ENCODE measurements at regions not wholly inside any gene's neighbourhood (a gene's known extent, or its start where the extent isn't known, plus 50 kb on each side); places are given as distances from the start of the nearest gene placed in this dataset.

- no peaks in the 10 kb centered on the region for H4K20me1 ChIP-seq (ENCODE audit: insufficient read depth)
- DNase-seq, result no peak
- H3K4me3 ChIP-seq (ENCODE audit: low read depth in 2 of 2, low read length in 1 of 2), result no peak overlapping the region
- CTCF ChIA-PET, result interaction anchor here (0.8 kb wide), 1 partner anchor 460 kb away, joined by 3 read pairs; no protein-coding TSS in a partner anchor
- no peaks in the 10 kb centered on the region; the same call in 1 of the 2 replicates for H3K9me2 ChIP-seq
- H3K27ac ChIP-seq (ENCODE audit: low read depth in 2 of 2, low read length in 1 of 2), result no peak overlapping the region
- H3K79me2 ChIP-seq (ENCODE audit: insufficient read depth), result no peaks in the 10 kb centered on the region
- no peaks in the 10 kb centered on the region for H3F3A ChIP-seq (replicated peaks; ENCODE audit: insufficient read depth)
- no peaks in the 10 kb centered on the region for H3K36me3 ChIP-seq (replicated peaks in 1 of 2; ENCODE audit: control insufficient read depth in 1 of 2, insufficient read depth in 2 of 2, low read length in 1 of 2)
- no peaks in the 10 kb centered on the region; a peak in 1 of 4 replicates for H3K4me1 ChIP-seq (ENCODE audit: control insufficient read depth in 1 of 2, insufficient read depth in 2 of 2, low read depth in 1 of 2, low read length in 1 of 2)
- POLR2A ChIA-PET, result no interaction called here
- H3K27me3 ChIP-seq (ENCODE audit: insufficient read depth), result no peaks in the 10 kb centered on the region
- no peak overlapping the region for H2AFZ ChIP-seq (ENCODE audit: low read depth)
- TF ChIP-seq SIN3A (IDR thresholded peaks at IDR 0.05; ENCODE audit: borderline replicate concordance, low read depth, low read length), result no peak
- TF ChIP-seq ELF1 (IDR thresholded peaks at IDR 0.05), result no peak
- peak in 1 of 2 experiments; percentile 30; a peak in 1 of 4 replicates for TF ChIP-seq EP300 (IDR thresholded peaks at IDR 0.05; ENCODE audit: borderline replicate concordance in 1 of 2, low read depth in 1 of 2, low read length in 1 of 2)
- no peak for TF ChIP-seq TAF1 (IDR thresholded peaks at IDR 0.05; ENCODE audit: borderline replicate concordance, low read depth, low read length)
- no peak for TF ChIP-seq FOXM1 (IDR thresholded peaks at IDR 0.05; ENCODE audit: low read depth)
- no peak; the same call in 1 of the 2 replicates for TF ChIP-seq GATA2 (CRISPR knock-in tag; IDR thresholded peaks at IDR 0.05)
- no peak for TF ChIP-seq CTCF (IDR thresholded peaks at IDR 0.05)
- no peak for TF ChIP-seq USF2 (IDR thresholded peaks at IDR 0.05; ENCODE audit: borderline replicate concordance, low read depth, low read length)
- no peak overlapping the region for H3K9ac ChIP-seq
- WGBS (ENCODE audit: low lambda C conversion rate), result 13% methylated on average over 3 of the region's 3 CpGs
- H3K4me2 ChIP-seq, result no peak overlapping the region
- H3K9me3 ChIP-seq, result no peaks in the 10 kb centered on the region
Observed at GRCh38 chr6:98380589-98380988, 453.8 kb upstream of the POU3F2 start.

- Histone ChIP-seq H3K4me2 (no peak overlapping the region), H3K36me3 (replicated peaks in 1 of 2; ENCODE audit: control insufficient read depth in 1 of 2, insufficient read depth in 2 of 2, low read length in 1 of 2) (no peaks in the 10 kb centered on the region), H3K79me2 (ENCODE audit: insufficient read depth) (no peaks in the 10 kb centered on the region), H3K9me3 (no peaks in the 10 kb centered on the region), H3K9ac (no peak overlapping the region), H3K27ac (ENCODE audit: low read depth in 2 of 2, low read length in 1 of 2) (no peak overlapping the region), H3K4me3 (ENCODE audit: low read depth in 2 of 2, low read length in 1 of 2) (no peak overlapping the region), H4K20me1 (ENCODE audit: insufficient read depth) (no peaks in the 10 kb centered on the region), H3K4me1 (ENCODE audit: control insufficient read depth in 1 of 2, insufficient read depth in 2 of 2, low read depth in 1 of 2, low read length in 1 of 2) (no peaks in the 10 kb centered on the region; a peak in 1 of 4 replicates), H2AFZ (ENCODE audit: low read depth) (no peak overlapping the region), H3K9me2 (no peaks in the 10 kb centered on the region), H3F3A (replicated peaks; ENCODE audit: insufficient read depth) (no peaks in the 10 kb centered on the region), H3K27me3 (ENCODE audit: insufficient read depth) (no peaks in the 10 kb centered on the region)
- CTCF ChIA-PET, result no interaction called here
- POLR2A ChIA-PET, result no interaction called here
- WGBS (ENCODE audit: low lambda C conversion rate), result 54% methylated on average over 3 of the region's 3 CpGs
- DNase-seq, result no peak
- TF ChIP-seq GABPA (IDR thresholded peaks at IDR 0.05; ENCODE audit: low read depth) (no peak), RCOR1 (IDR thresholded peaks at IDR 0.05; ENCODE audit: low read length) (no peak), PBX3 (IDR thresholded peaks at IDR 0.05) (no peak), CHD2 (IDR thresholded peaks at IDR 0.05; ENCODE audit: low read length, partially characterized antibody) (no peak), EP300 (IDR thresholded peaks at IDR 0.05; ENCODE audit: borderline replicate concordance in 1 of 2, low read depth in 1 of 2, low read length in 1 of 2) (no peak), SMC3 (IDR thresholded peaks at IDR 0.05; ENCODE audit: low read depth, low read length) (no peak), FOSL2 (IDR thresholded peaks at IDR 0.05; ENCODE audit: borderline replicate concordance, low read depth) (no peak), GATA2 (CRISPR knock-in tag; IDR thresholded peaks at IDR 0.05) (no peak), NRF1 (IDR thresholded peaks at IDR 0.05; ENCODE audit: low read depth, low read length) (no peak), NFIC (IDR thresholded peaks at IDR 0.05; ENCODE audit: borderline replicate concordance) (no peak), CTCF (IDR thresholded peaks at IDR 0.05) (no peak), JUND (IDR thresholded peaks at IDR 0.05) (no peak), IRF3 (IDR thresholded peaks at IDR 0.05; ENCODE audit: low read depth, low read length) (no peak), MXI1 (IDR thresholded peaks at IDR 0.05; ENCODE audit: low read depth, low read length) (no peak), RAD21 (IDR thresholded peaks at IDR 0.05; ENCODE audit: low read length) (no peak), RFX5 (IDR thresholded peaks at IDR 0.05; ENCODE audit: low read length) (no peak)
Observed at GRCh38 chr6:98382246-98382645, 452.1 kb upstream of the POU3F2 start.
